NB4 (cell line): ENCODE measurements at regions not wholly inside any gene's neighbourhood (a gene's known extent, or its start where the extent isn't known, plus 50 kb on each side); places are given as distances from the start of the nearest gene placed in this dataset.

Experiments used
- CTCF ChIP-seq: IDR thresholded peaks from one replicate; pipeline ENCODE4 v1.5.1; 2012; ENCODE audit warnings: low read depth, low read length
- MAX ChIP-seq: IDR thresholded peaks from 2 replicates; pipeline ENCODE4 v1.6.1; 2011; ENCODE audit warnings: low read depth, low read length
- MYC ChIP-seq: IDR thresholded peaks from 2 replicates; pipeline ENCODE4 v1.6.1; 2011; ENCODE audit warnings: low read depth, low read length
- POLR2A ChIP-seq: IDR thresholded peaks from 2 replicates; pipeline ENCODE4 v1.6.1; 2011; ENCODE audit warnings: mild to moderate bottlenecking; ENCODE audit not compliant: insufficient read length; ENCODE audit errors: extremely low read depth

GRCh38 chr2:82109418-82109817 is 1804.9 kb upstream of the LRRTM1 start:
- TF ChIP-seq CTCF (no peak), POLR2A (no peak), MYC (no peak), MAX (no peak)
